ENCODE measurements at regions not wholly inside any gene's neighbourhood (a gene's known extent, or its start where the extent isn't known, plus 50 kb on each side); places are given as distances from the start of the nearest gene placed in this dataset.

DNA sequence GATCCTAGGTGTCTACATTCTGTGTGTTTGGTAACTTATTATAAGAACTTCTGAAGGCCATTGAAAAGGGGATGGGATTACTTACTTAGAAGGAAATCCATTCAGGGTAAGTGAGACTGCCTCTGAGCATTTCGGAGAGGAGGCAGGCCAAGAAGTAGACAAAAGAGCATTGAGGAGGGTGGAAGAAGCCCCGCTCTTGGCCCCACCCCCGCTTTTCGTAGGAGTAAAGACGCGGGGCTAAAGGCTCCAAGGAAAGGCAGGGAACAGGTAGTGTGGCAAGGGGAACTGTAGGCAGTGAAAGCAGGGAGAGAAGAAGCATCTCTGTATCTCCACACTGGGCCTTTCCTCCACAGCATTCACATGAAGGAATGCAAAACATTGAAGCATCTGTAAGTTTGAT lies 51.8 kb upstream of the GRIK1 start:
- Histone ChIP-seq H3K9me3 (peaks cover 0 to 3% (median 0%) of the 10 kb centered on the region in 4 donors), H3K4me1 (no peaks in the 10 kb centered on the region), H3K27ac (no peak overlapping the region), H3K4me3 (no peak overlapping the region), H3K27me3 (no peaks in the 10 kb centered on the region), H3K36me3 (no peaks in the 10 kb centered on the region)
- TF ChIP-seq, protein P1, sequence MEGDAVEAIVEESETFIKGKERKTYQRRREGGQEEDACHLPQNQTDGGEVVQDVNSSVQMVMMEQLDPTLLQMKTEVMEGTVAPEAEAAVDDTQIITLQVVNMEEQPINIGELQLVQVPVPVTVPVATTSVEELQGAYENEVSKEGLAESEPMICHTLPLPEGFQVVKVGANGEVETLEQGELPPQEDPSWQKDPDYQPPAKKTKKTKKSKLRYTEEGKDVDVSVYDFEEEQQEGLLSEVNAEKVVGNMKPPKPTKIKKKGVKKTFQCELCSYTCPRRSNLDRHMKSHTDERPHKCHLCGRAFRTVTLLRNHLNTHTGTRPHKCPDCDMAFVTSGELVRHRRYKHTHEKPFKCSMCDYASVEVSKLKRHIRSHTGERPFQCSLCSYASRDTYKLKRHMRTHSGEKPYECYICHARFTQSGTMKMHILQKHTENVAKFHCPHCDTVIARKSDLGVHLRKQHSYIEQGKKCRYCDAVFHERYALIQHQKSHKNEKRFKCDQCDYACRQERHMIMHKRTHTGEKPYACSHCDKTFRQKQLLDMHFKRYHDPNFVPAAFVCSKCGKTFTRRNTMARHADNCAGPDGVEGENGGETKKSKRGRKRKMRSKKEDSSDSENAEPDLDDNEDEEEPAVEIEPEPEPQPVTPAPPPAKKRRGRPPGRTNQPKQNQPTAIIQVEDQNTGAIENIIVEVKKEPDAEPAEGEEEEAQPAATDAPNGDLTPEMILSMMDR (IDR thresholded peaks at IDR 0.05) = no peak
- TF ChIP-seq POLR2A (IDR thresholded peaks at IDR 0.05) (no peak), POLR2AphosphoS5 (IDR thresholded peaks at IDR 0.05) (no peak), EP300 (IDR thresholded peaks at IDR 0.05) (no peak)
- 58 to 72% (median 61%) methylated on average over 6 of the region's 6 CpGs for WGBS, 5 donors
- DNase-seq = no peak
- intact Hi-C loops (cut with DNase I; ENCODE audit: low total_unique reads) = no loop called here

DNA sequence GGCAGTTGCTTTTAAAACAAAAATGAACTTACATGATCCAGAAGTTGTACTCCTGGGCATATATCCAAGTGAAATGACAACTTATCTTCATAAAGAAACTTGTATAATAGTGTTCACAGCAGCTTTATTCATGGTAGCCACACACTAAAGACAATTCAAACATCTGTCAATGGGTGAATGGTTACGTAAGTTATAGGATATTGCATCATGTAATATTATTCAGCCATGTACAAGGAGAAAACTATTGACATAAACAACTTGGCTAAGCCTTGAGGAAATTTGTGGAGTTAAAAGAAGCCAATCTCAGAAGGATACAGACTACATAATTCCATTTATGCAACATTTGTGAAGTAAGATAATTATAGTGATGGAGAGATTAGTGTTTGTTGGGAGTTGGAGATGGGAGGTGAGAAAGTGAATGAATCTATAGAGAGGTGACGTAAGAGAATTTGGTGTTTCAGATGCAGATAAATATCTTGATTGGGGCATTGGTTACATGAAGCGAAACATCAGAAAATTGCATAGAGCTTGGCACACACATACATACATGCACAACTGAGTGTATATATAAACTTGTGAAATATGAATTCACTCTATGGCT lies 49.9 kb upstream of the GRIK1 start:
- Histone ChIP-seq H3K27me3 (no peaks in the 10 kb centered on the region), H3K36me3 (no peaks in the 10 kb centered on the region), H3K9me3 (peaks cover 0 to 13% (median 8%) of the 10 kb centered on the region in 4 donors), H3K4me1 (no peaks in the 10 kb centered on the region), H3K27ac (no peak overlapping the region), H3K4me3 (no peak overlapping the region)
- TF ChIP-seq, protein P1 (IDR thresholded peaks at IDR 0.05) = no peak
- no peak for TF ChIP-seq POLR2AphosphoS5 (IDR thresholded peaks at IDR 0.05)
- no peak for TF ChIP-seq POLR2A (IDR thresholded peaks at IDR 0.05)
- no peak for TF ChIP-seq EP300 (IDR thresholded peaks at IDR 0.05)
- no peak for DNase-seq
- intact Hi-C loops (cut with DNase I; ENCODE audit: low total_unique reads) = no loop called here
- WGBS, 5 donors = 83 to 89% (median 87%) methylated on average over 3 of the region's 3 CpGs
